Body of pancreas (tissue), 4 donors: ENCODE measurements at regions not wholly inside any gene's neighbourhood (a gene's known extent, or its start where the extent isn't known, plus 50 kb on each side); places are given as distances from the start of the nearest gene placed in this dataset.

Experiments used
- ATAC-seq: fragments of 150-250 bp; one replicate; pipeline ENCODE4 v1.9.1; 2016
- DNase-seq, 4 donors: peaks; one replicate each; pipeline ENCODE4 v3.0.0-alpha.2; 2019
- H3K27ac ChIP-seq, 4 donors: fragments of 200-600 bp; sonication (generic); 1 replicate in 3 of 4; 2 replicates in 1 of 4; pipeline versions ENCODE4 v1.5.1 to v1.6.1; 2016 to 2019; ENCODE audit warnings: mild to moderate bottlenecking in 1 of 4, mixed read lengths in 1 of 4, moderate library complexity in 1 of 4
- H3K27me3 ChIP-seq, 2 donors: fragments of 200-600 bp; sonication (generic); one replicate each; pipeline ENCODE4 v1.6.0; 2016; ENCODE audit warnings: mild to moderate bottlenecking in 1 of 2
- H3K36me3 ChIP-seq, 2 donors: fragments of 200-600 bp; sonication (generic); replicated peaks in 1 of 2; 2 replicates each; pipeline ENCODE4 v1.5.1; 2016; ENCODE audit warnings: low read depth in 2 of 2; ENCODE audit not compliant: insufficient read depth in 1 of 2
- H3K4me1 ChIP-seq: fragments of 200-600 bp; sonication (generic); one replicate; pipeline ENCODE4 v1.6.0; 2016
- H3K4me3 ChIP-seq, 2 donors: fragments of 200-600 bp; sonication (generic); 1 replicate in 1 of 2; 2 replicates in 1 of 2; pipeline ENCODE4 v1.5.1; 2016 to 2019
- H3K9me3 ChIP-seq, 3 donors: fragments of 200-600 bp; sonication (generic); 1 replicate in 2 of 3; 2 replicates in 1 of 3; pipeline ENCODE4 v1.5.1; 2016
- POLR2A ChIP-seq, 3 donors: fragments of 450-650 bp; IDR thresholded peaks; one replicate each; pipeline ENCODE4 v1.6.1; 2016; ENCODE audit warnings: antibody characterized with exemption in 3 of 3, mild to moderate bottlenecking in 2 of 3
- WGBS, 2 donors: methylation state at CpG; one replicate each; pipeline ENCODE4 v1.1.5; 2017; 5-methylcytosine and 5-hydroxymethylcytosine counted together
- intact Hi-C: fragments of 100-400 bp; cut with DNase I; formaldehyde crosslinking; loops from one replicate; pipeline ENCODE4 v1.15.1; 2023
- TF ChIP-seq, protein P1 (sequence below), 7 experiments: fragments of 450-650 bp in 4 of 7; fragments of 200-600 bp in 3 of 7; sonication (generic) in 3 of 7; IDR thresholded peaks; one replicate each; pipeline ENCODE4 v1.5.1; 2016 to 2019; ENCODE audit warnings: antibody characterized with exemption in 7 of 7

DNA sequence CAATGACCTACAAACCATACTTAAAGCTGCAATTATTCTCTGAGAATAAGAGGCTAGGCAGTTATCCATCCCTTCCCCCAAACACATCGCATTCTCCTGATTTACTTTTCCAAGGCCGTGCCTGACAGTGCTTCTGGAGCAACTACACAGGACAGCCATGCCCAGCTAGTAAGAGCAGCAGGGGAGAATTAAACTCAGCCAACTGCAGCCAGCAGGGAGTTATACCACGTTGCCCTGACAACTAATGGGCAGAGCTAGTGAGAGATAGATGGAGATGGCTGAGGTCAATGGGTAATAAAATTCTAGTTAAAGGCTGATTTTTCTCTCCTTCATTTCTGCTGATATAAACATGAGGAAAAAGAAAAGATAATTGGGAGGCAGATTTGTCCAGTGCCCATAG is 193.8 kb upstream of the PPP2R3A start:
- no peaks in the 10 kb centered on the region for H3K9me3 ChIP-seq
- H3K27ac ChIP-seq: no peak overlapping the region
- no peak for DNase-seq
- intact Hi-C loops: no loop called here
- TF ChIP-seq, protein P1, sequence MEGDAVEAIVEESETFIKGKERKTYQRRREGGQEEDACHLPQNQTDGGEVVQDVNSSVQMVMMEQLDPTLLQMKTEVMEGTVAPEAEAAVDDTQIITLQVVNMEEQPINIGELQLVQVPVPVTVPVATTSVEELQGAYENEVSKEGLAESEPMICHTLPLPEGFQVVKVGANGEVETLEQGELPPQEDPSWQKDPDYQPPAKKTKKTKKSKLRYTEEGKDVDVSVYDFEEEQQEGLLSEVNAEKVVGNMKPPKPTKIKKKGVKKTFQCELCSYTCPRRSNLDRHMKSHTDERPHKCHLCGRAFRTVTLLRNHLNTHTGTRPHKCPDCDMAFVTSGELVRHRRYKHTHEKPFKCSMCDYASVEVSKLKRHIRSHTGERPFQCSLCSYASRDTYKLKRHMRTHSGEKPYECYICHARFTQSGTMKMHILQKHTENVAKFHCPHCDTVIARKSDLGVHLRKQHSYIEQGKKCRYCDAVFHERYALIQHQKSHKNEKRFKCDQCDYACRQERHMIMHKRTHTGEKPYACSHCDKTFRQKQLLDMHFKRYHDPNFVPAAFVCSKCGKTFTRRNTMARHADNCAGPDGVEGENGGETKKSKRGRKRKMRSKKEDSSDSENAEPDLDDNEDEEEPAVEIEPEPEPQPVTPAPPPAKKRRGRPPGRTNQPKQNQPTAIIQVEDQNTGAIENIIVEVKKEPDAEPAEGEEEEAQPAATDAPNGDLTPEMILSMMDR (IDR thresholded peaks at IDR 0.05): no peak
- TF ChIP-seq POLR2A (IDR thresholded peaks at IDR 0.05): no peak
- no peaks in the 10 kb centered on the region for H3K27me3 ChIP-seq
- H3K4me1 ChIP-seq: no peaks in the 10 kb centered on the region
- 30 to 47% methylated on average over 3 of the region's 3 CpGs for WGBS, 2 donors
- ATAC-seq: no peak
- H3K4me3 ChIP-seq: no peak overlapping the region
- H3K36me3 ChIP-seq: no peaks in the 10 kb centered on the region

DNA sequence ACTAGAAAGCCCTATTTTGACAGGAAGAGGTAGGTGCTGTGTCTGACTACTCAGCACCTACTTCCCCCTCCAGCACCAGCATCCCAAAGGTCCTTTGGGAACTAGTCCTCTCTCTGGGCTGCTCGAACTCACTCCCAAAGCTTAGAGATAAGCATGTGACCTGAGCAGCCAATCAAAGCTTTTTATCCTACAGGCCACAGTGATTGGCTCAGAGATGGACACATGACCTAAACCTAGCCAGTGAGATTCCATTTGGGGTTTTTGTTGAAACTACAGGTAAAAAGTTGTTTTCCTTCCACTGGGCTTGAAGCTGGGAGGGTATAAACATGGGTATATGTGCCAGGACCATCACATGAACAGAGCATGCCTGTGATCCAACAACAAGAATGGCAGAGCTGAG is 186.5 kb upstream of the PPP2R3A start:
- WGBS, 2 donors: 50 to 57% methylated on average over 1 of the region's 1 CpG

DNA sequence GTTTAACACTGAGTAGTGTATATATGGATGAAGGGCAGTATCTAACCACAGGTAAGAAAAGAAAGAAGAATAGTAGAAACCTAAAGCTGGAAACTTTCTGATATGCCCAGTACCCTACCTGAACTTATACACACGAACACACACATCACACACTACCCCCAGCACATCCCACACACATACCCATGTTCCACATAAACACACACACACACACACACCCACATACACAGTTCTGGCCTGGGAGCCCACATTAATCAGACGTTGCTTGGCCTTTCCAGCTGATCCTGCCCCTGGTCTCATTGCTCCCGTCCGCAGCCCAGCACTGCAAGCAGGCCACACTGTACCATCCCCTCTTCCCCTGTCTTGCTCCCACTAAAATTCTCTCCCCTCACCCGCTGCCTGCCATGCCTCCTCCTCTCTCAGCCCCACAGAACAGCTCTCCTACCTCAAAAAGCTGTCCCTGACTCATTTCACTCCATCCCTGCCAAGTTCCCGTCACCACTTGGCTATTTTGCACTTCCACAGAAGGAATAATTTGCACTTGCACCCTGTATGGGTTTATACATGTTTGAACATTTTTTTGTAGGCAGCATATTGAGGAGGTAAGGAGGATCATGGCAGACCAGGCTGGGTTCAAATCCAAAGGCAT is 185.8 kb upstream of the PPP2R3A start:
- no peaks in the 10 kb centered on the region for H3K9me3 ChIP-seq
- no peaks in the 10 kb centered on the region for H3K27me3 ChIP-seq
- TF ChIP-seq, protein P1 (IDR thresholded peaks at IDR 0.05): no peak
- TF ChIP-seq POLR2A (IDR thresholded peaks at IDR 0.05): no peak
- H3K27ac ChIP-seq: no peak overlapping the region
- intact Hi-C loops: no loop called here
- ATAC-seq: no peak
- no peaks in the 10 kb centered on the region for H3K36me3 ChIP-seq
- H3K4me3 ChIP-seq: no peak overlapping the region
- no peaks in the 10 kb centered on the region for H3K4me1 ChIP-seq
- WGBS, 2 donors: 51 to 59% methylated on average over 6 of the region's 6 CpGs
- DNase-seq: no peak

More for the DNA sequence above, 186.5 kb upstream of the PPP2R3A start:
- H3K4me1 ChIP-seq: no peaks in the 10 kb centered on the region
- H3K36me3 ChIP-seq: no peaks in the 10 kb centered on the region
- no peak overlapping the region for H3K27ac ChIP-seq
- no peak for ATAC-seq
- no peak for TF ChIP-seq POLR2A (IDR thresholded peaks at IDR 0.05)
- TF ChIP-seq, protein P1 (IDR thresholded peaks at IDR 0.05): no peak
- intact Hi-C loops: no loop called here
- no peaks in the 10 kb centered on the region for H3K27me3 ChIP-seq
- no peaks in the 10 kb centered on the region for H3K9me3 ChIP-seq
- DNase-seq: no peak
- no peak overlapping the region for H3K4me3 ChIP-seq

DNA sequence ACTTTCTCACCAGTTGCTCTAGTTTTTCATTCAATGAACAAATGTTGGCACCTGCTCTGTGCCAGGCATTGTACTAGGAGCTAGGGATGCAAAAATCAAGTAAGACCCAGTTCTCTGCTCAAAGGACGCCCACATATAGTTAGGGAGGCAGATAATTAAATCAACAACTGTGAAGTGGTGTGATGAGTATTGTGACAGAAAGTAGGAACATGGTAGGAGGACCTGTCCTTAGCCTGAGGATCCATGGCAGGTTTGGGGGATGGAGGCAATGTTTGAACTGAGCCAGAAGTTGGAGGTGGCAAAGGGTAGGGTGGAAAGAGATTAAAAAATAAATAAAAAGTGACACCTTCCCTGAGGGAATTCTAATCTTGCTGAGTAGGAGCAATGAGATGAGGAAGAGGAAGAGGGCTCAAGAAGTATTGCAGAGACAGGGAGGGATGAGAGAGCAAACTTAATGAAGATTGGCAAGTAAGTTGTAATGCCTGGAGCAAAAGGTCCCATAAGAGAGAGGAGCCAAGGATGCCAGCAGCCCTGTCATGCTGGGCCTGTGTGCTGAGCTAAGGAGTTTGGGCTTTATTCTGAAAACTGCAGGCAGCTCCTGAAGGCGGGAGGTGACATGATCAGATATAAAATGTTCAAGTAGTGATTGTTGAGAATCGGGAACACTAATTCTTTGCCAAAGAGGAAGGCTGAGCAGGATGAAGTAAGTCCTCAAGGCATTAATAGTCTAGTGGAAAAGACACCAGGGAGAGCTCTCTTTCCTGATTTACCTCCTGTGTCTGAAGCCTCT is 184.3 kb upstream of the PPP2R3A start:
- Histone ChIP-seq H3K4me3 (no peak overlapping the region), H3K27me3 (no peaks in the 10 kb centered on the region), H3K36me3 (no peaks in the 10 kb centered on the region), H3K4me1 (no peaks in the 10 kb centered on the region), H3K9me3 (no peaks in the 10 kb centered on the region), H3K27ac (no peak overlapping the region)
- DNase-seq: no peak
- 67 to 70% methylated on average over 3 of the region's 3 CpGs for WGBS, 2 donors
- intact Hi-C loops: no loop called here
- TF ChIP-seq POLR2A (IDR thresholded peaks at IDR 0.05): no peak
- TF ChIP-seq, protein P1 (IDR thresholded peaks at IDR 0.05): no peak
- ATAC-seq: no peak
